ENCODE measurements at regions not wholly inside any gene's neighbourhood (a gene's known extent, or its start where the extent isn't known, plus 50 kb on each side); places are given as distances from the start of the nearest gene placed in this dataset.

DNA sequence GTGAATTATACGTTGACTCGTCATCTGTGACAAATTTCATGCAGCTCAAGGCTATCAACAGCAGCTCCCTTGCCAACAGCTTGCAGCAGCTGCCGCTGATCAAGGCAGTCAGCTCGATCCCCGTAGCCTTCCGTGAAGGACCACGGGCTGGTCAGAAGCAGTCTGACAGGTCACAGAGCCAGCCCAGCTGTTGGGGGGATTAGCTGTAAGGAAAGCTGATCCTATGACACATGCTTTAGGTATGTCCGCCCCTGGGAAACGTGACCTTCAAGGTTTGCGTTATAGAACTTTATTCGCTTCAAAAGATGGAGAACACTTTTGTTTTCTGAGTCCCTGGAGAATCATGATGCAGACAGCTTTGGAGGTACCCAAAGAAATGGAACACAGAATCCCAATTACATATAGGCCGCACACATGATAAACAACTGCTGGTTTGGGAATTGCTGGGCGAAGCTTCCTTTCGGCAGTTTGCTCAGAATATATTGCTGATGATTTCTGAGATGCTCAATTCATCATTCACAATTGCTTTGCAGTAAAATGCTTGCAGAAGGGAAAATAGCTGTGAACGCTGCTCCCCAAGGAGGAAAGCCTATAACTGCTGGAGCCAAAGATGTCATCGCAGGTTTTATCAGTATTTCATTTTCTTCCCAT is 62.6 kb upstream of the USP29 start:
- TF ChIP-seq, protein P1, sequence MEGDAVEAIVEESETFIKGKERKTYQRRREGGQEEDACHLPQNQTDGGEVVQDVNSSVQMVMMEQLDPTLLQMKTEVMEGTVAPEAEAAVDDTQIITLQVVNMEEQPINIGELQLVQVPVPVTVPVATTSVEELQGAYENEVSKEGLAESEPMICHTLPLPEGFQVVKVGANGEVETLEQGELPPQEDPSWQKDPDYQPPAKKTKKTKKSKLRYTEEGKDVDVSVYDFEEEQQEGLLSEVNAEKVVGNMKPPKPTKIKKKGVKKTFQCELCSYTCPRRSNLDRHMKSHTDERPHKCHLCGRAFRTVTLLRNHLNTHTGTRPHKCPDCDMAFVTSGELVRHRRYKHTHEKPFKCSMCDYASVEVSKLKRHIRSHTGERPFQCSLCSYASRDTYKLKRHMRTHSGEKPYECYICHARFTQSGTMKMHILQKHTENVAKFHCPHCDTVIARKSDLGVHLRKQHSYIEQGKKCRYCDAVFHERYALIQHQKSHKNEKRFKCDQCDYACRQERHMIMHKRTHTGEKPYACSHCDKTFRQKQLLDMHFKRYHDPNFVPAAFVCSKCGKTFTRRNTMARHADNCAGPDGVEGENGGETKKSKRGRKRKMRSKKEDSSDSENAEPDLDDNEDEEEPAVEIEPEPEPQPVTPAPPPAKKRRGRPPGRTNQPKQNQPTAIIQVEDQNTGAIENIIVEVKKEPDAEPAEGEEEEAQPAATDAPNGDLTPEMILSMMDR (IDR thresholded peaks at IDR 0.05), result no peak
- no peak for TF ChIP-seq POLR2A (IDR thresholded peaks at IDR 0.05)
